ENCODE measurements at regions not wholly inside any gene's neighbourhood (a gene's known extent, or its start where the extent isn't known, plus 50 kb on each side); places are given as distances from the start of the nearest gene placed in this dataset.

DNA sequence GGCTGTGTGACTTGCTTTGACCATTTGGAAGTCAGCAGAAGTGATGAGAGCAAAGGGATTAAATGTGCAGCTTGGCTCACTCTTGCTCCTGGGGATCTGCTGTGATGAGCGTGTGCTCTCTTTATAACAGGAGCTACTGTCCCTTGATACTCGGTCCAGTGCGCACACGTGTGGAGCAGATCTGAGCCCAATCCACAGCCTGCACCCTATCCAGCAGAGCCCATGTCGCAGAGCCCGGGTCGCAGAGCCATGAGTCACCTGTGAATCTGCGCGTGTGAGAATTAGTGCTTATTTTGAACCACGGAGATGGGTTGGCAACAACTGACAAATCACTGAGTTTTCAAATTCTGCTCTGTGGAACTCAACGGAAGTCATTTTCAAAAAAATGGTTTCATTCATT is 291.0 kb upstream of the SULF2 start:
- DNase-seq (ENCODE audit: low read depth): no peak
- no peak overlapping the region for H3K4me3 ChIP-seq (ENCODE audit: low read depth, low read length)
- TF ChIP-seq, protein P1, sequence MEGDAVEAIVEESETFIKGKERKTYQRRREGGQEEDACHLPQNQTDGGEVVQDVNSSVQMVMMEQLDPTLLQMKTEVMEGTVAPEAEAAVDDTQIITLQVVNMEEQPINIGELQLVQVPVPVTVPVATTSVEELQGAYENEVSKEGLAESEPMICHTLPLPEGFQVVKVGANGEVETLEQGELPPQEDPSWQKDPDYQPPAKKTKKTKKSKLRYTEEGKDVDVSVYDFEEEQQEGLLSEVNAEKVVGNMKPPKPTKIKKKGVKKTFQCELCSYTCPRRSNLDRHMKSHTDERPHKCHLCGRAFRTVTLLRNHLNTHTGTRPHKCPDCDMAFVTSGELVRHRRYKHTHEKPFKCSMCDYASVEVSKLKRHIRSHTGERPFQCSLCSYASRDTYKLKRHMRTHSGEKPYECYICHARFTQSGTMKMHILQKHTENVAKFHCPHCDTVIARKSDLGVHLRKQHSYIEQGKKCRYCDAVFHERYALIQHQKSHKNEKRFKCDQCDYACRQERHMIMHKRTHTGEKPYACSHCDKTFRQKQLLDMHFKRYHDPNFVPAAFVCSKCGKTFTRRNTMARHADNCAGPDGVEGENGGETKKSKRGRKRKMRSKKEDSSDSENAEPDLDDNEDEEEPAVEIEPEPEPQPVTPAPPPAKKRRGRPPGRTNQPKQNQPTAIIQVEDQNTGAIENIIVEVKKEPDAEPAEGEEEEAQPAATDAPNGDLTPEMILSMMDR (IDR thresholded peaks at IDR 0.05; ENCODE audit: insufficient read depth, low read length): no peak

DNA sequence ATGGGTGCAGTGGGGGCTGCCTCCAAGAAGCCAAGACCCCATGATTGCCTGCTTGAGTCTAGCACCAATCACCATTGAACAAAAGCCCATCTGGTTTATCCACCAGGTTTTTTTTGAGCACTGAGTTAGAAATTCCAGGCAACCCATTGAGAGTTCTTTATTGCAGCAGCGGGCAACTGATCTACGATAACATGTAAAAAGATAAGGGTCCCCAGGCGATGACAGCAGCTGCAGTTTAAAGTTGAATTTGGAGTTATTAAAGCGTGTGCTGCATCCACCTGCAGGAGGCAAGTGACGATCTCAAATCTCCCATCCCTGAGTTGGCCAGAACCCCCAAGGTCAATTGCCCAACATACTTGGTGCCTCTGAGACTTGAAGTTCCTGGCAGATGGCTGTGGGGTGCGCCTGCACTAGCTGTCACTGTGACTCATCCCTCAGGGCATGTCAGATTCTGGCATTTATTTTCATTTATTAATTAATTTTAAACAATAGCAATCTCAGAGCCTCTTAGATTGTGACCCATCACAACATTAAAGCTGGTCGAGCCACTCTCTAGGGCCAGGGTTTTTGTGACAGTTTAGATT is 290.4 kb upstream of the SULF2 start:
- TF ChIP-seq, protein P1 (IDR thresholded peaks at IDR 0.05; ENCODE audit: insufficient read depth, low read length): no peak
- DNase-seq (ENCODE audit: low read depth): no peak
- H3K4me3 ChIP-seq (ENCODE audit: low read depth, low read length): no peak overlapping the region

DNA sequence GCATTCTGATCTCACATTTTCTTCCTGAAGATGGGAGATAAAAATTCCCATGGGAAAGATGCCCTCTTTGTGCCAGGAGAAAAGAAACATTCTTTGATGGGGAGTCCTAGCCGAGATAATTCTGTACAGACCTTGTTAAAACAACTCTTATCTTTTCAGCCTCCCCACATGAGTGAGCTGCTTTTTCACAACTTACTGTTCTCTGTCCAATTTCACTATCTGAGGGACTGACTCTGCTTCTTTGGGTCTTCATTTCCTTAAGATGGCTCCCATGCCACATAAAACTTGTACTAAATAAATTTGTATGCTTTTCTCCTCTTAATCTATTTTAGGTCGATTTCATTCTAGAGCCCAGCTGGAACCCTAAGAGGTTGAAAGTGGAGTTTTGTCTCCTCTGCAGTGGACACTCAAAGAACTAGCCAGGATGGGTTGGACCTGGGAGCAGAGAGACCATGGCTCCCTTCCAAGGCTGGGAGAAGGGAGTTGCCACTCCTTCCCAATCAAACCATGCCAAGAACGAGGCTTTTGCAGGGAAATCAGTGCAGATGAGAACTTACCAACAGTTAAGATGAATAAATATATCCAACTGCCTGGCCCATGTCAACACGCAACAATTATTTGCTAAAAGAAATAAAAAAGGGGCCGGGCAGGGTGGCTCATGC is 285.8 kb upstream of the SULF2 start:
- peak; percentile 20 for DNase-seq (ENCODE audit: low read depth)
- TF ChIP-seq, protein P1 (IDR thresholded peaks at IDR 0.05; ENCODE audit: insufficient read depth, low read length): no peak
- H3K4me3 ChIP-seq (ENCODE audit: low read depth, low read length): no peak overlapping the region

DNA sequence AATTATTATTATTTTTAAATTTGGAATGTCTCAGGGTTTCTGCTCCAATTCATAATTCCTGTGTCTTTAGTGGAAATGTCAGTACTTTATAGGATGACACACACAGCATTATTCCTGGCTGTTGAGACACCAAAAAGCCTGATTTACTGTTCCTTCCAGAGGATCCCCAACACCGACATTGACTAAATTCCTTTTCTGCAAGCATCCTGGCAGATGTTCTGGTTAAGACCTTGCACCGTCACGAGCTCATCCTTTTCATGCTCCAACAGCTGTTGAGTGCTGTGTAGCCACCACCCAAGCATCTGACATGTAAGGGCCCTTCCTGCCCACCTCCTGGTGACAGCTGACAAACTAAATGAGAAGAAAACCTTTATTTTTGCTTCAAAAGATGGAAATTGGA is 284.3 kb upstream of the SULF2 start:
- TF ChIP-seq, protein P1 (IDR thresholded peaks at IDR 0.05; ENCODE audit: insufficient read depth, low read length): no peak
- DNase-seq (ENCODE audit: low read depth): no peak
- H3K4me3 ChIP-seq (ENCODE audit: low read depth, low read length): no peak overlapping the region

DNA sequence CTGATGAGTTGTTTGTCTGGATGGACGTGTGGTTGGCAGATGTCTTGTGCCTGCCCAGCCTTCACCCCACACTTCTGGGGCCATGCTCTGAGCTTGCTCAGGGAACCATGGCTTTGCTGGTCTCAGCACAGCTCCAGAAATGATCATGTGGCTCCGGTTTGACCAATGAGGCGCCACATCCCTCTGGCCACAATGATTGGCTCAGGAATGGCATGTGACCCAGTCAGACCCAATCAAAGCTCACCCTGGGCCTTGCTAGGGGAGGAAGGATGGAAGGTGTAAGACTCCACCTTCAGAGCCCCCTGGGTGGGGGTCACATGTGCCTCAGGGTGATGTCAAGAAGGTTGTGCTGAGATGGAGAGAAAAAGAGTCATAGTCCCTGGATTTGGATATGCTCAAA is 281.6 kb upstream of the SULF2 start:
- TF ChIP-seq, protein P1 (IDR thresholded peaks at IDR 0.05; ENCODE audit: insufficient read depth, low read length): no peak
- H3K4me3 ChIP-seq (ENCODE audit: low read depth, low read length): no peak overlapping the region
- DNase-seq (ENCODE audit: low read depth): no peak

DNA sequence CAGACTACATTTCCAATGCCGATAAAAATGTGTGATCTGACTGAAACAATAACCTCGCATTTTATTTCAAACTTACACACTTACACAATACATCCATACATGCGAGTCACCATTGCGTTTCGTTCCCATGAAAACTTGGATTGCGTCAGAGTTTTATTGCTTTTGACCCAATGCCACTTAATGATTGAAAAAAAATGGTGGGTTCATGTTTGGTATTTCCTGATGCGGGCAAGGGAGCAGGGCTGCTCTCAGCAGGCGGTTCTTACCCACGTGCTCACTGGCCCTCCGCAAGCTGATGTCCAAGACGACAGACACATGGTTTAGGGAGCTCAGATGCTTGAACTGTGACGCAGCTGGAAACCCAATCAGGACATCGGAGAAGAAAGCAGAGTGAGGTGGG is 281.0 kb upstream of the SULF2 start:
- TF ChIP-seq, protein P1 (IDR thresholded peaks at IDR 0.05; ENCODE audit: insufficient read depth, low read length): no peak
- no peak for DNase-seq (ENCODE audit: low read depth)
- H3K4me3 ChIP-seq (ENCODE audit: low read depth, low read length): no peak overlapping the region

DNA sequence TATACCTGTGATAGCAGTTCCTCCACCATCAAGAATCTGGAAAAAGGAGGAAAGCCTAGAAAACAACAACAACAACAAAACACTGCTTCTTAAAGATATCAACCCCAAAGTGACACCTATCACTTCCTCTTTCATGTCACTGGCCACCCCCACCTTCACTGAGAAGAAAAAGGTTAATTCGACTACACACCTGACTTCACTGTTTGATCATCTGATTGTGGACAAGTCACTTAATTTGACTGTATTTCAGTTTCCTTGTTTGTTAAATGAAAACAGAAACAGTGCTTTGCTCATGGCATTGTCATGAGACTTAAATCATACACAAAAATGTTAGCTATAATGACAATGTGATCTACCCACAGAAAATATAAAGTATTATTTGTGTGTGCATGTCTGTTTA is 280.6 kb upstream of the SULF2 start:
- H3K4me3 ChIP-seq (ENCODE audit: low read depth, low read length): no peak overlapping the region
- no peak for DNase-seq (ENCODE audit: low read depth)
- TF ChIP-seq, protein P1 (IDR thresholded peaks at IDR 0.05; ENCODE audit: insufficient read depth, low read length): no peak
